ENCODE measurements at regions not wholly inside any gene's neighbourhood (a gene's known extent, or its start where the extent isn't known, plus 50 kb on each side); places are given as distances from the start of the nearest gene placed in this dataset.

- WGBS, result 83% methylated on average over 8 of the region's 8 CpGs
- no peaks in the 10 kb centered on the region for H3K27me3 ChIP-seq
- H3K27ac ChIP-seq, result no peak overlapping the region
- DNase-seq (ENCODE audit: low spot score in 2 of 2), result no peak
- no peak overlapping the region for H3K4me3 ChIP-seq
- H3K4me1 ChIP-seq, result no peaks in the 10 kb centered on the region
- no peaks in the 10 kb centered on the region for H3K36me3 ChIP-seq
- no peaks in the 10 kb centered on the region for H3K9me3 ChIP-seq
- TF ChIP-seq POLR2AphosphoS5 (IDR thresholded peaks at IDR 0.05) (no peak), POLR2A (IDR thresholded peaks at IDR 0.05) (no peak), CTCF (IDR thresholded peaks at IDR 0.05) (no peak), EP300 (IDR thresholded peaks at IDR 0.05) (no peak)
Observed at GRCh38 chr14:22124073-22124613, 450.5 kb upstream of the OR4E1 start.

- 51% methylated on average over 3 of the region's 3 CpGs for WGBS
- Histone ChIP-seq H3K27ac (no peak overlapping the region), H3K4me1 (no peaks in the 10 kb centered on the region), H3K36me3 (no peaks in the 10 kb centered on the region), H3K9me3 (no peaks in the 10 kb centered on the region), H3K4me3 (no peak overlapping the region), H3K27me3 (no peaks in the 10 kb centered on the region)
- no peak for DNase-seq (ENCODE audit: low spot score in 2 of 2)
- TF ChIP-seq POLR2AphosphoS5 (IDR thresholded peaks at IDR 0.05) (no peak), POLR2A (IDR thresholded peaks at IDR 0.05) (no peak), EP300 (IDR thresholded peaks at IDR 0.05) (no peak), CTCF (IDR thresholded peaks at IDR 0.05) (no peak)
Observed at GRCh38 chr14:22122829-22123560, 449.4 kb upstream of the OR4E1 start.

- Histone ChIP-seq H3K27ac (no peak overlapping the region), H3K36me3 (no peaks in the 10 kb centered on the region), H3K9me3 (no peaks in the 10 kb centered on the region), H3K4me1 (no peaks in the 10 kb centered on the region), H3K4me3 (no peak overlapping the region), H3K27me3 (no peaks in the 10 kb centered on the region)
- no peak for DNase-seq (ENCODE audit: low spot score in 2 of 2)
- 54% methylated on average over 4 of the region's 4 CpGs for WGBS
- TF ChIP-seq POLR2AphosphoS5 (IDR thresholded peaks at IDR 0.05) (no peak), POLR2A (IDR thresholded peaks at IDR 0.05) (no peak)
Observed at GRCh38 chr14:22122227-22122818, 448.7 kb upstream of the OR4E1 start.

- no peaks in the 10 kb centered on the region for H3K36me3 ChIP-seq
- no peak overlapping the region for H3K27ac ChIP-seq
- no peaks in the 10 kb centered on the region for H3K4me1 ChIP-seq
- H3K9me3 ChIP-seq, result no peaks in the 10 kb centered on the region
- no peaks in the 10 kb centered on the region for H3K27me3 ChIP-seq
- no peak overlapping the region for H3K4me3 ChIP-seq
- 78% methylated on average over 3 of the region's 3 CpGs for WGBS
- no peak for DNase-seq (ENCODE audit: low spot score in 2 of 2)
- no peak for TF ChIP-seq POLR2AphosphoS5 (IDR thresholded peaks at IDR 0.05)
- no peak for TF ChIP-seq CTCF (IDR thresholded peaks at IDR 0.05)
- TF ChIP-seq POLR2A (IDR thresholded peaks at IDR 0.05), result no peak
Observed at GRCh38 chr14:22118899-22119477, 445.4 kb upstream of the OR4E1 start.

GRCh38 chr14:22113401-22113800 lies 439.8 kb upstream of the OR4E1 start:
- H3K4me1 ChIP-seq, result no peaks in the 10 kb centered on the region
- no peaks in the 10 kb centered on the region for H3K36me3 ChIP-seq
- H3K9me3 ChIP-seq, result no peaks in the 10 kb centered on the region
- TF ChIP-seq POLR2A (IDR thresholded peaks at IDR 0.05) (no peak), CTCF (IDR thresholded peaks at IDR 0.05) (no peak), POLR2AphosphoS5 (IDR thresholded peaks at IDR 0.05) (no peak), EP300 (IDR thresholded peaks at IDR 0.05) (no peak)
- H3K27me3 ChIP-seq, result no peaks in the 10 kb centered on the region
- H3K27ac ChIP-seq, result no peak overlapping the region
- WGBS, result 94% methylated on average over 13 of the region's 13 CpGs
- H3K4me3 ChIP-seq, result no peak overlapping the region
- DNase-seq (ENCODE audit: low spot score in 2 of 2), result no peak
